K562 (cell line): ENCODE measurements at regions not wholly inside any gene's neighbourhood (a gene's known extent, or its start where the extent isn't known, plus 50 kb on each side); places are given as distances from the start of the nearest gene placed in this dataset.

Source experiments
- DPF2 ChIP-seq: fragments of 450-650 bp; IDR thresholded peaks from 2 replicates; pipeline ENCODE4 v1.6.1; 2016
- ETV6 ChIP-seq, 3 experiments: fragments of 150-350 bp in 1 of 3; sonication (generic) in 1 of 3; formaldehyde crosslinking in 1 of 3; IDR thresholded peaks; 2 replicates each; pipeline versions ENCODE4 v1.6.1 to v1.8.0; 2014 to 2022; ENCODE audit warnings: borderline replicate concordance in 2 of 3, low read depth in 2 of 3, antibody characterized with exemption in 1 of 3, low read length in 1 of 3, mild to moderate bottlenecking in 1 of 3, missing genetic modification reagents in 1 of 3
- TF ChIP-seq, protein P1 (sequence below): sonication (generic); formaldehyde crosslinking; IDR thresholded peaks from 2 replicates; pipeline ENCODE4 v1.8.1; 2022; ENCODE audit warnings: missing genetic modification reagents
- TF ChIP-seq, protein P2 (sequence below), 2 experiments: fragments of 450-650 bp in 1 of 2; IDR thresholded peaks; 2 replicates each; pipeline ENCODE4 v1.6.1; 2011 to 2017; ENCODE audit warnings: low read depth in 2 of 2, antibody characterized with exemption in 1 of 2, borderline replicate concordance in 1 of 2, low read length in 1 of 2, mild to moderate bottlenecking in 1 of 2, mixed read lengths in 1 of 2; ENCODE audit not compliant: control insufficient read depth in 1 of 2

DNA sequence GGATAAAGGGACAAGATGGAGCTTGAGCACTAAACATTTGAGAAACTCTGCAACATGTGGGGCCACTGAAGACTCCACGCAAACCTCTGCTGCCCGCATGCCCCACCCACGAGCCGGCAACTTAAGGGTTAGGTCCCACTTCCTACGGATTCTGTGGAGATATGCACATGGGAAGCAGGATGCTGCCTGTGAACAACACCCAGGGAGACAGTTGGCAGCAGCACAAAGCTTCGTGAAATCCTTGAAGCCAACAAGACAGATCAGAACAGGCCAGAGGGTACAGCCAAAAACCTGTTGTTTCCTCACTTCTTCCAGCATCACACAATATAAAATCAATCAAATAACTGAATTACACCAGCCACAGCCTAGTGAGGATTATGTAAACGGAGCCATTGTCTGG lies 270.4 kb downstream of the ENC1 start:
- no peak for TF ChIP-seq ETV6 (IDR thresholded peaks at IDR 0.05; ENCODE audit: borderline replicate concordance in 1 of 2, low read depth in 2 of 2, low read length in 1 of 2)
- no peak for TF ChIP-seq ETV6 (CRISPR knock-in tag; IDR thresholded peaks at IDR 0.05; ENCODE audit: borderline replicate concordance)
- TF ChIP-seq, protein P1, sequence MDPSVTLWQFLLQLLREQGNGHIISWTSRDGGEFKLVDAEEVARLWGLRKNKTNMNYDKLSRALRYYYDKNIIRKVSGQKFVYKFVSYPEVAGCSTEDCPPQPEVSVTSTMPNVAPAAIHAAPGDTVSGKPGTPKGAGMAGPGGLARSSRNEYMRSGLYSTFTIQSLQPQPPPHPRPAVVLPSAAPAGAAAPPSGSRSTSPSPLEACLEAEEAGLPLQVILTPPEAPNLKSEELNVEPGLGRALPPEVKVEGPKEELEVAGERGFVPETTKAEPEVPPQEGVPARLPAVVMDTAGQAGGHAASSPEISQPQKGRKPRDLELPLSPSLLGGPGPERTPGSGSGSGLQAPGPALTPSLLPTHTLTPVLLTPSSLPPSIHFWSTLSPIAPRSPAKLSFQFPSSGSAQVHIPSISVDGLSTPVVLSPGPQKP: no peak
- no peak for TF ChIP-seq DPF2
- TF ChIP-seq, protein P2, sequence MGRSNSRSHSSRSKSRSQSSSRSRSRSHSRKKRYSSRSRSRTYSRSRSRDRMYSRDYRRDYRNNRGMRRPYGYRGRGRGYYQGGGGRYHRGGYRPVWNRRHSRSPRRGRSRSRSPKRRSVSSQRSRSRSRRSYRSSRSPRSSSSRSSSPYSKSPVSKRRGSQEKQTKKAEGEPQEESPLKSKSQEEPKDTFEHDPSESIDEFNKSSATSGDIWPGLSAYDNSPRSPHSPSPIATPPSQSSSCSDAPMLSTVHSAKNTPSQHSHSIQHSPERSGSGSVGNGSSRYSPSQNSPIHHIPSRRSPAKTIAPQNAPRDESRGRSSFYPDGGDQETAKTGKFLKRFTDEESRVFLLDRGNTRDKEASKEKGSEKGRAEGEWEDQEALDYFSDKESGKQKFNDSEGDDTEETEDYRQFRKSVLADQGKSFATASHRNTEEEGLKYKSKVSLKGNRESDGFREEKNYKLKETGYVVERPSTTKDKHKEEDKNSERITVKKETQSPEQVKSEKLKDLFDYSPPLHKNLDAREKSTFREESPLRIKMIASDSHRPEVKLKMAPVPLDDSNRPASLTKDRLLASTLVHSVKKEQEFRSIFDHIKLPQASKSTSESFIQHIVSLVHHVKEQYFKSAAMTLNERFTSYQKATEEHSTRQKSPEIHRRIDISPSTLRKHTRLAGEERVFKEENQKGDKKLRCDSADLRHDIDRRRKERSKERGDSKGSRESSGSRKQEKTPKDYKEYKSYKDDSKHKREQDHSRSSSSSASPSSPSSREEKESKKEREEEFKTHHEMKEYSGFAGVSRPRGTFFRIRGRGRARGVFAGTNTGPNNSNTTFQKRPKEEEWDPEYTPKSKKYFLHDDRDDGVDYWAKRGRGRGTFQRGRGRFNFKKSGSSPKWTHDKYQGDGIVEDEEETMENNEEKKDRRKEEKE (IDR thresholded peaks at IDR 0.05; ENCODE audit: borderline replicate concordance in 1 of 2, control insufficient read depth in 1 of 2, low read depth in 2 of 2, low read length in 1 of 2): no peak
